HuH-7 (cell line): ENCODE measurements at regions not wholly inside any gene's neighbourhood (a gene's known extent, or its start where the extent isn't known, plus 50 kb on each side); places are given as distances from the start of the nearest gene placed in this dataset.
A peak's percentile ranks its signal among the peaks of the same experiment; 100 is the strongest.
"Not testable (repeated sequence)": the region's sequence is repeated elsewhere in the genome, so short reads cannot be mapped to it uniquely, and the experiment has no call there.

ENCODE experiments used
- DNase-seq: peaks from one replicate; pipeline ENCODE4 v3.0.0; 2011; ENCODE audit warnings: low spot score

DNA sequence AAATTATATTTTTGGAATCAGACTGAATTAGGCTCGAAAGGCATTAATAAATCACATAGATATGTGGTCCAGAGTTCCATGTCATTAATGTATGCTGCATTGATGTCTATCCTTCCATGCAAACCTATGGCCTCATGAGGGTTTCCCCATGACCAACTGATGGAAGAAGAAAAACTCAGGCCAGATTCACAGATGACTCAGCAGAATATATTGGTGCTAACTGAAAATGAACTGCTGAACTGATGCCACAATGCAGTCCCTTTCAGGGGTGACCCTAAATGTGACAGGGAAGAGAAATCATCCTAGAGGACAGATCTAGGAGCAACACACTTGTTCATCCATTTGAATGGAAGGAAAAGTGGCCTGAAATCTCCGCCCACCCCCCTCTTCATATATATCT, 110.5 kb upstream of the KCND3 start:
- no peak for DNase-seq

DNA sequence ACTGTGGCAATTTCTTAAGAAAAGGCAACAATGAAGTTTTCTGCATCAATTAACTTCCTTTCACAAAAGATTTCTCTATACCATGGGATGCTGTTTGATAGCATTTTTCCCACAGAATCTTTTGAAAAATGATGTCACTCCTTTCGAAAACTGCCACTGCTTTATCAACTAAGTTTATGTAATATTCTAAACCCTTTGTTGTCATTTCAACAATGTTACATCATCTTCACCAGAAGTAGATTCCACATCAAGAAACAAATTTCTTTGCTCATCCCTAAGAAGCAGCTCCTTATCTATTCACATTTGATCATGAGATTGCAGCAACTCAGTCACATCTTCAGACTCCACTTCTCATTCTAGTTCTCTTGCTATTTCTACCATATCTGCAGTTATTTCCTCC, 116.1 kb upstream of the KCND3 start:
- DNase-seq = no peak

DNA sequence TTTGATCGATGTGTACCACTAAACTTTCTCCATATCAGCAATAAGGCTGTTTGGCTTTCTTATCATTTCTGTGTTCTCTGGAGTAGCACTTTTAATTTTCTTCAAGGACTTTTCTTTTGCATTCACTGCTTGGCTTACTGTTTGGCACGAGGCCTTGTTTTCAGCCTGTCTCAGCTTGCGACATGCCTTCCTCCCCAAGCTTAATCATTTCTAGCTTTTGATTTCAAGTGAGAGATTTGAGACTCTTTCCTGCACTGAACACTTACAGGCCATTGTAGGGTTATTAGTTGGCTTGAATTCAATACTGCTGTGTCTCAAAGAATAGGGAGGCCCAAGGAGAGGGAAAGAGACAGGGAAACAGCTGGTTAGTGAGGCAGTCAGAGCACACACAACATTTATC, 120.6 kb upstream of the KCND3 start:
- no peak for DNase-seq

DNA sequence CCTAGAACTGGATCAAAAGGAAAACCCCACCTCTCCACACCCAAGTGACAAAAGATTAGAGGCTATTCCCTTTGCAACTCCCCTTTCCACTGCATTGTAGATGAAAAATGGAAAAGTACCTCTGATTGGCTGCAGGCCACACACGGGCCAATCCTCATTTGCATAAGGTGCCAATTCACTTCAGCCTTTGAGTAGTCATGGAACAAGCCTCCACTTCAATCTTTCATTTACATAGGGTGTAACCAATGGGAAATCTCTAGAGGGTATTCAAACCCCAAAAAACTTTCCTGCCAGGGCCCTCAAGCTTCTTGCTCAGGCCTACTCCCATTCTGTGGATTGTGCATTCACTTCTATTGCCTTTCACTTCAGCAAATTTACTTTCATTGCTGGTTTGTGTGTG, 122.3 kb upstream of the KCND3 start:
- no peak for DNase-seq

DNA sequence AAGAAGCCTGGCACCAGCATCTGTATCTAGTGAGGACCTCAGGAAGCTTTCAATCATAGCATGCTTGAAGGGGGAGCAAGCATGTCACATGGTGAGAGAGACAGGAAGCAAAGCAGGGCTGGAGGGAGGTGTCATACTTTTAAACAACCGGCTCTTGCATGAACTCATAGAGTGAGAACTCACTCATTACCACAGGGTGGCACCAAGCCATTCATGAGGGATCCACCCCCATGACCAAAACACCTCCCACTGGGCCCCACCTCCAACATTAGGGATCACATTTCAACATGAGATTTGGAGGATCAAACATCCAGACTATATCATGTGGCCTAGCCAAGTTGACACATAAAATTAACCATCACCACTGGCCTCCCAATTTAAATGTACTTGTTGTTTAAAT, 125.1 kb upstream of the KCND3 start:
- DNase-seq = no peak

DNA sequence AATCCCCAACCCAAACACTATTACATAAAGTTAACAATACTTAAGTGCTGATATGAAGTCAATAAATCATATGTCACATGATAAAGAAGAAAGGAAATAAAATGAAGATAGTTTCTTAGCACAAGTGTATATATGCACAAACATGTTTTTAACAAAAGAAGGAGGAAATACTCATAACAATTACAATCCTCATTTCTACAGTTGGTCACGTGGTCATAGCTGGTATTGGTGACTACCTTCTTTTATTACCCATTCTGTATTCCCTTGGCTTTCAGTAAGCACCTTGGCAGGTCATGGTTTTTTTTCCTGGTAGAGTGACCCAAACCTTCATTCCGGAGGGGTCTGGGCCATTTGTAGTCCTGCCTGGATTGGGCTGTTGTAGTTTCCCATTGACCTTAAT, 137.1 kb upstream of the KCND3 start:
- no peak for DNase-seq

DNA sequence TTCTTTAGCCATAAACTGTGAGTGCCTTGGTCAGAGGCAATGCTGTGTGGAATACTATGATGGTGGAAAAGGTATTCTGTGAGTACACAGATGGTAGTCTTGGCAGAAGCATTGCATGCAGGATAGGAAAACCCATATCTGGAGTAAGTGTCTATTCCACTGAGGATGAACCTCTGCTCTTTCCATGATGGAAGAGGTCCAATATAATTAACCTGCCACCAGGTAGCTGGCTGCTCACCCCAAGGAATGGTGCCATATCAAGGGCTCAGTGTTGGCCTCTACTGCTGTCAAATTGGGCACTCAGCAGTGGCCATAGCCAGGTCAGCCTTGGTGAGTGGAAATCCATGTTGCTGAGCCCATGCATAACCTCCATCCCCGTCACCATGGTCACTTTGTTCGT, 138.1 kb upstream of the KCND3 start:
- not testable (repeated sequence) for DNase-seq

DNA sequence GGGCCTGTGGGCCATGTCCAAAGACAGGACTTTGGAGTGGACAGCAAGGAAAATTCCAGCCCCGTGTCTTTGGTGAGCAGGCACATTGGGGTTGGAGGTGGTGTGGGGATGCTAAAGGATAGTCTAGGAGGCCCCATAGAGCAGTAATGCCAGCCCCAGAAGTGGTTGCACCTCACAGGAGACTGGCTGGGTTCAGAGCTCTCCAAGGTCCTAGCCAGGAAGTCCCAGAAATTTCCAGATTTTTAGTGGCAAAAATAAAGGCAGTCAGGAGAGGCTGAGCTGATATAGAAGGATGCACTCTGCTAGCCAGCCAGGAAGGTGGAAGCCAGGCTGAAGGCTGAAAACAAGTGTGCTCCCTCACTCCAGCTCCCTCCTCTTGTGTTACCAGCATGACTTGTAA, 144.0 kb upstream of the KCND3 start:
- no peak for DNase-seq

DNA sequence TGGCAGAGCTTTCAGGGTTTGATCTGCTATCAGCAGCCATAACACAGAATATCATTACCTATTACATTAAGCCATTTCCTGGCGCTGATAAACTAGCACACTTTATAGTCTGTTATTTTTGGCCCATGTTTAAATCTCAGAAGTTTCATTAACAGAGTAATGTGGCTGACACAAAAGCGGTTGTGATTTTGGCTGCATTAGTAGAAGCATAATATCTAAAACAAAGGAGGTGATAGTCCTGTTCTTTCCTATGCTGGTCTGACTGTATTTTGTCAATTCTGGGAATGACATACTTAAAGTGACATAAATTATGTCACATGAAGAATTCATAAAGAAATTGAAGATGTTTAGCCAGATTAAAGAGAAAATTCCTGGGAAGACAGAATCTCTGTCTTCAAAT, 151.3 kb upstream of the KCND3 start:
- no peak for DNase-seq

DNA sequence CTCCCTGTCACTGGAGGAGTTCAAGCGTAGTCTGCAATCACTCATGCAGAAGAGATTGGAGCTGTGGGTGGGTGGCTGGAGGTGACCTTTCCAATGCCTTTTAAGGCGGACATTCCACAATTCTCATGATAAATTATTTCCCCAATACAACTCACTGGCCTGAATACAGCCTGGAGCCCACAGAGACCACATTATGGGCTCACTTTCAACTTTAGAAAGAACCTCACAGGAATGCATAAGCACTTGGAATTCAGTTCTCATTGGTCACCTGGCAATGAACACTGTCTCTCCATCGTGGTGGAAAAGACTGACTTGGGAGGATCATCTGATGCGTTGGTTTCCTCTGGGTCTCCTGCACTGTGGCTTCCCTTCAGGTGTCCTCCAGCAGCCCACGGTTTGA, 151.8 kb upstream of the KCND3 start:
- no peak for DNase-seq

DNA sequence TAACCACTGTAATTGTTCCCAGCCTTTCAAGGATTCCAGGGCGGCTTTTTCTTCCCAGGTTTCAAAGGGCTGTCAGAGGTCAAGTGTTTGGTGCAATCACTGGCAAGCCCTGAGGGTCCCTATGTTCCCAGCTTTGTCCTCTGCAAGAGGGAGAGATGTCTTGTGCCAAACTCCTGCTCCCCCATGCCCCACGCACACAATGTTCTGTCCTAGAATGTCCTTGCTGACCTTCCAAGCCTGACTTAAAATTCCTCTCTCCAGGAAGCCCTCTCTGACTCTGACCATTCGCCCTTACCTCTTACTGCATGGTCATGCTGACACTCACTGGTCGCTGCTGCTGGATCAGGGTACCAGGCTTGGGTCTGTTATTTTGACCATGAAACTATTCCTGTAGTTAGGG, 152.5 kb upstream of the KCND3 start:
- DNase-seq = no peak

DNA sequence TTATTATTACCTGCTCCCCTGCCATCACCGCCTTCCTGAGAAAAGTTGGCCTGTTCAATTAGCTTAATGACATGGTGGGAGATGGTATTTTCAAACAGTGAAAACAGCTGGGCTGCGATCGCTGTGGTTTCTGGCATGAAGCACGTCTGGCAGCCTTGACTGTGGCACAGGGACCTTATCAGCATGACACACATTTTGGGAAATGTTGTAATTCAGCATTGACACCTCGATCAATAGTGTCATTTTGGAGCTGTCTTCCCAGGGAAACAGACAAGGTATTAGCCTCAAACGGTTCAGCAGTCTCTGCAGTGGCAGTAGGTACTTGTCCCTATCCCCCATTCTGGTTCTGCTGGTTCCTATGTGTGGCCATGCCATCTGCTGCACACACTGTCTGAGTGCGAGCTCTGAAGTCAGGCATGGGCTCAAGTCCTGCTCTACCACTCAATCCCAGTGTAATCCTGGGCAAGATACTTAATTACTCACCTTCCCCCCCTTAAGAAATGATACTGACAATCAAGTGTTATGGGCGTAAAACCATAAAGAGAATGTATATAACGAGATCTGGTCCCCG, 154.5 kb upstream of the KCND3 start:
- DNase-seq = no peak

DNA sequence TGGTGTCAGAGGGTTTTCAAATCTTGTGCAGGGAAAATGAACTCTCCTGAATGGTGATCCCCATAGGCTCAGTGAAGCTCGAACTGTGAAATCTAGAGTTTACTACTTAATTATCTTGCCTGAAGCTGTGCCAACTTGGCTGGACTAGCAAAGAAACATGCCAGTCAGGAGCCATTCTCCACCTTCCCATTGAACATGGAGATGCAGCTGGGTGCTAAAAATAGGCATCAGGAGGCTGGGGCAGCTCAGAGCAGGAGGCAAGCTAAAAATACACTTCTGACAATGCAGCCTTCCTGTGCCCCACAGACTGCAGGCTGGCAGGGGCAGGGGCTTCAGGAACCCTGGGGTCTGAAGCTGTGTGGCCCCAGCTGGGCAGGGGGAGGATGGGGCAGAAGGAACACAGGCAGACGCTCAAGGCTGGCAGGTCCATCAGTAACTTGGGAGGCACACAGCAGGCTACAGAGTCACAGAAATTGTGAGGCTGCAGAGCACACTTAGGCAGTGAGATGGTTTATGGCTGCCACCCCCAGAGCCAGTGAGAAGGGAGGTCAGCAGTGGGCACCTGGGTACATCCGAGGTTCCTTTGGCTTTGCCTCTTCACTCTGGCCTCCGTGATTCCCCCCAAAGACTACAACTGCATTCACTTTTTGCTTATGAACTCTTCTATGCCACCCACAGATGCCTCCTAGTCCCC, 155.4 kb upstream of the KCND3 start:
- no peak for DNase-seq

DNA sequence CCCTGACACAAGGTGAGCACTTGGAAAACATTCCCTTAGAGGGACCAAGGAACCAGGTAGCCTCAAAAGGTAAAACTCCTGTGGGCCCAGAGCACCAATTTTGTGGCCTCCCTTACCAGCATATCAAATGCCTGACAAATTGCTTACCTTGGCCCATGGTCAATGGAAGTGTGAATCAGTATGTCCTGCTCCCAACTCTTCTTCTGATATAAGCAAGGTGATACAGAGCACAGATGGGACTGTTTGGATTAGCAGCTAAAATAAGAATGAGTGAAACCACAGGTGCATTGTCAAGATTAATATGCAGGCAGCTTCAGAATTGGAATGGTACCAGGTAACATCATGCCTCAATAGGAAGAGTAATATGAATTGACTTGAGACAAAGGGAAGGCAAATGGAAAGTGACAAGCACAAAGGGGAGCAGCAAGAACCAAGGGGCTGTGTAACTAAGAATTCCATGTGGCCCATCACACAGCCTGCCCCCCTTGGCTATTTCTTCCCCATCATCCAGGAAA, 156.8 kb upstream of the KCND3 start:
- DNase-seq = no peak

DNA sequence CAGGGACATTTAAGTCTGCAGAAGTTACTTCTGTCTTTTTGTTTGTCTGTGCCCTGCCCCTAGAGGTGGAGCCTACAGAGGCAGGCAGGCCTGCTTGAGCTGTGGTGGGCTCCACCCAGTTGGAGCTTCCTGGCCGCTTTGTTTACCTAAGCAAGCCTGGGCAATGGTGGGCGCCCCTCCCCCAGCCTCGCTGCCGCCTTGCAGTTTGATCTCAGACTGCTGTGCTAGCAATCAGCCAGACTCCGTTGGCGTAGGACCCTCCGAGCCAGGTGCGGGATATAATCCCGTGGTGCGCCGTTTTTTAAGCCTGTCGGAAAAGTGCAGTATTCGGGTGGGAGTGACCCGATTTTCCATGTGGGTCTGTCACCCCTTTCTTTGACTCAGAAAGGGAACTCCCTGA, 170.7 kb upstream of the KCND3 start:
- DNase-seq = not testable (repeated sequence)

DNA sequence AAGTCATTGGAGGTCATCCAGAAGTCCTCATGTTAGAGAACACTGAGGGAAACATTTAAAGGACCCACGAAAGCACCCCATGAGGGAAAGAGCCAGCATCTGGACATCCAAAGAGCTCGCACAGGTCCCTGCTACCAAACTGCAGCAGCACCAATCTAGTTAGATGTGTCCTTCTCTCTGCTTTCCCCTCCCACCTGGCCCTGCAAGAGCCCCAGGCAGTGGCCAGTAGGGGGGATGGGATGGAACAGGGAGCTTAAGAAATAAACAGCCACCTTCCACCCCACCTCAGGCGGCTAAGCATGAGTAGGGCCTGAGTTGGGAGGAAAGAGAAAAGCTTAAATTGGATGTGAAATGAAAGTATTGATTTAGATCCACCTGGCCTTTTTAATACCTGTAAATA, 175.9 kb upstream of the KCND3 start:
- DNase-seq = no peak

DNA sequence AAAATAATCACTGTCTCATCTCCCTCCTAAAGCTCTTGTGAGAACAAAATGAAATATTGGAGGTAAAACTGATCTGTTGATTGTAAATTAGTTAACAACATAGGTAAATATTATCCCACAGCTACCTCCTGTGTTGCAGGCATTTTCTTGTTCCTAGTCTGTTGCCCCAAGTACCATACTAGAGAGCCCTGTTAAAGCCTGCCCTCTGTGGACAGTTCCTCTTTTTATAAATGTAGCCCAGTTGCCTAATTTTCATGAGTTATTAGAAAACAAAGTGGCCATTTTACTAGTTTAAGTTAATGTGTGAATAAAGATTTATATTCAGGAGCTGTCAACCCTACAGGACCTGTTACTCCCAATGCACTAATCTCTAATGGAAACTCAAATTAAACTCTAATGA, 180.0 kb upstream of the KCND3 start:
- DNase-seq = no peak

DNA sequence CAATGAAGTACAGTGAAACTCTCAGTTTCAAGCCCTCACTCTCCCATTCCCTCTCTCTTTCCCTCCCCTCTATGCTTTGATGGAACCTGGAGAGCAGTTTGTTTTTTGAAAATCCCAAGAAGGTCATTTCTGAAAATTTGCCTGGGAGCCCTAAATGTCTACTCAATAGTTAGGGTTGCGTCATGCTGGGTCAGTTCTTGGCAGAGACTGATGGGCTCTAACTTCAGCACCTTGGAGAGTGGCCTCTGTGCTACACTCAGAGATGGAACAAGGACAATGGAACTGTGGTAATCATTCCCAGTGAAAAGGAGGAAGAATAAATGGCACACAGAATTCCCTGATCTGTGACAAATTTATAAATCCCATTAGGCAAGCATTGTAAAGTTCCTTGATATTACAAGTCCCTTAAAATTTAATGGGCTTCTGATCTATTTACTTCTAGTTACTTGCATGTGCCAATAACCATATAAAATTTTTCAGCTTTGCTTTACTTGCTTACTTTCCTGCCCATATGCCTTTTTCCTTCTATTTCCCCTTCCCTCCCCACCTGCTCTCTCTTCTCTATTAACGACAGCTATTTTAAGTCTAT, 182.9 kb upstream of the KCND3 start:
- DNase-seq = peak; percentile 29

DNA sequence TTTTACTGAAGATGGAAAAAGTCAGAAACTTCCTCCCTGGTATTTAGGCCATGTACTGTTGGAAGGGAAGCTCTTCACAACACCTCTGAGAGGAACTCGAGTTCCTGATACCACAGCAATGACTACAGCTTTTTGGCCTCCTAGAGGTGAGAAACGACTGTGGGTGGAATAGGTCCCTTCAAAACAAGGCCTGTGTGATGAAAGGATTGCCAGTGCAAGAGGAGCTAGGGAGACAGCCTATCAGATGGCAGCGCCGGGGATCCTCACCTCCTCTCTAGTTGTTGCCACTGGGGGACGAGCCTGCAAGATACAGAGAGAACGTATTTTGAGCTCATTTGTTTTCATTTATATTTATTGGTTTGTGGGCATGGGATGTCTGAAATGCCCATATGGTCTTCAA, 187.8 kb upstream of the KCND3 start:
- no peak for DNase-seq

DNA sequence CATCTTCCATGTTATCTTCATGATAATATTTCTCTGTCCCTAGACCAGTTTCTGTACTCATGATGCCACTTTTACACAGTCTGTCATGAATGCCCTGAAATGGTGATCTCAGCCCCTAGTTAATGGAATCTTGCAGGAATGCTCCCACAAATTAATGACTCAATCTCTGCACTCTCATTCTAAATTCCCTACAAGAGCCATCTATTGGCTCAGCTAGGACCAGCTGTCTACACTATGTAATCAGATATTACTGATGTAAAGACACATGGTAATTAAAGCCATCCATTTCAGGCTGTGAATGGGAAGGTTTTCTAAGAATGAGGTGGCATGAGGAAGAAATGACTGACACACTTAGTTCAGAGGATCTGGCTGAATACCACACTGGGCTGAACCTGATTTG, 199.1 kb upstream of the KCND3 start:
- DNase-seq = no peak

DNA sequence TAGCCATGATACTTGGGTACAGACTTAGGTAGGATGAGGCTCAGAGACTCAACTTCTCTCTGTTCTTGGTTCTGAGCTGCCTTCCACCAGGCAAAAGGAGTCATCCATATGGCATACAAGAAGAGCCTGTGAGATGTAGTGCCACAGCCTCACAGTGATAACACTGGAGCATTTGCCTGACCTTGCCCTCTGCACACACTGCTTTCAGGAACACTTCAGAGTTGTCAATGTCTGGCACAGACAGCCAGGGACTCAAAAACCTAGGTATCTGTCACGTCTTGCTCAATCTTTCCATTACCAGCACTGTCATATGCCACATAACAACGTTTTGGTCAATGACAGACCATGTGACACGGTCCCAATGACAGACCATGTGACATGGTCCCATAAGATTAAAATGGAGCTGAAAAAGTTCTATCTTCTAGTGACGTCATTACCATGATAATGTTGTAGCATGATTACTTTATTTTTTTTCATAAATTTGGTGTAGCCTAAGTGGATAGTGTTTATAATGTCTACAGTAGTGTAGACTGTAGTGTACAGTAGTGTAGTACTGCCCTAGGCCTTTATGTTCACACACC, 199.9 kb upstream of the CTTNBP2NL start:
- no peak for DNase-seq

DNA sequence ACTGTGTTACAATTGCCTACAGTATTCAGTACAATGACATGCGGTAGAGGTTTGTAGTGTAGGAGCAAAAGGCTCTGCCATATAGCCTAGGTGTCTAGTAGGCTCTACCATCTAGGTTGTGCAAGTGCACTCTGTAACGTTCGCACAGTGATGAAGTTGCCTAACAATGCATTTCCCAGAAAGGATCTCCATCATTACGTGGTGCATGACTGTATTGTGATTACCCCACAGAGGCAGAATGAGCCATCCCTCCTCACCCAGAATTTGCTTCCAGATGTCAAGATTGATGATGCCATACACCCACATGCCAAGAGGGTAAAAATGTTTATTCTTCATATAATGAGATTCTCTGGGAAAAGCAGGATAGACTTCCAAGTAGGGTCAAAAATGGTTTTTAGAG, 199.3 kb upstream of the CTTNBP2NL start:
- DNase-seq = no peak

DNA sequence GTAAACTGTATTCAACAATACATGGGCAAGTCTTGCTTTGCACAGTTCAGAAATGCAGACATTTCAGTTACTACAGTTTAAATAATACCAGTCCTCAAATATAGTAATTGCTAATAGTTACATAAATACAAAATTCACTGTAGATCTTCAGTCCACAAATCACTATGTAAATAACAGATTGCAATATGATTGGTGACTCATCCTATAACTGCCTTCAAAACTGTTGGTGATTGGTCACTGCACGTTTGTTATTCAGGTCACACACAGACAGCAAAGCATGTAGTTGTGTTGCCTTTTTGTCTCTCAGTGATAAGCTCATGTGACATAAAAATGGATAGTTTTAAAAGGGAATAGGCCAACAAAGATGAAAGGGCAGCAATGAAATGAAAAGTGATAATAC, 186.5 kb upstream of the CTTNBP2NL start:
- no peak for DNase-seq
